ENCODE measurements at regions not wholly inside any gene's neighbourhood (a gene's known extent, or its start where the extent isn't known, plus 50 kb on each side); places are given as distances from the start of the nearest gene placed in this dataset.

DNA sequence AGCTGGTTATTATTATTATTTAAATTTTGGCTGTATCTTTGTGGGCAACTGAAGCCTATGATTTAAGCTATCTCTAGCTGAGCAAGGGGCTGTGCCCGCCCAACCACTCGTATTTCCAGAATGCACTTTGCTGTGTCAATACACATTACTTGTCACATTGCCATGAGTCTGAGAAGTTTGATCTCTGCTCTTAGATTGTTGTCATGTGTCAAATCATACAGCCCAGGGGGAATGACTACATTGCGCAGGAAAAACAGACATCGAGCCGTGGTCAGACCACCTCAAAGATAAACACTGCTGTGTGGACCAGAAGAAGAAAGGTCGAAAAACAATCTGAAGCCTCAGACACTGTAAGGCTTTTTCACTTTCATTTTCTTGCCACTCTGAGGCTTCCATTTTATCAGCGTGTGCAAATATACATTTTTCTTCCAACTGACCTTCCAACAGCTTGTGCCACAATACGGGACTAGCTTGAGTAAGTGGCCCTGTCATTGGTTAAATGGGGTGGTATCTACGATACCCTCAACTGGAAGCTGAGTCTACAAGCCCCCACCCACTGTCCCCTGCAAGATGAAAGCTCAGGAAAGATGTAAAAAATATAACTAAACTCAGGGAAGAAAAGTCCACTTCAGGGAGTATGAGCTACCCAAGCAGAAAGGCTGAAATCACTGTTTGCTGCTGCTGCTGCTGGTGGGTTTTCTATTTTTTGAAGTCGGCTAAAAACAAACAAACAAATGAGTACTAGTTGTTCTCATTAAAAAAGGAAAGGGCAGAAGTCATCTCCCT lies 603.0 kb downstream of the BNC2 start:
- 28 to 36% methylated on average over 9 to 10 of the region's 10 CpGs for WGBS, 2 donors
- DNase-seq = no peak
- no peak for TF ChIP-seq POLR2A (IDR thresholded peaks at IDR 0.05)
- TF ChIP-seq, protein P1, sequence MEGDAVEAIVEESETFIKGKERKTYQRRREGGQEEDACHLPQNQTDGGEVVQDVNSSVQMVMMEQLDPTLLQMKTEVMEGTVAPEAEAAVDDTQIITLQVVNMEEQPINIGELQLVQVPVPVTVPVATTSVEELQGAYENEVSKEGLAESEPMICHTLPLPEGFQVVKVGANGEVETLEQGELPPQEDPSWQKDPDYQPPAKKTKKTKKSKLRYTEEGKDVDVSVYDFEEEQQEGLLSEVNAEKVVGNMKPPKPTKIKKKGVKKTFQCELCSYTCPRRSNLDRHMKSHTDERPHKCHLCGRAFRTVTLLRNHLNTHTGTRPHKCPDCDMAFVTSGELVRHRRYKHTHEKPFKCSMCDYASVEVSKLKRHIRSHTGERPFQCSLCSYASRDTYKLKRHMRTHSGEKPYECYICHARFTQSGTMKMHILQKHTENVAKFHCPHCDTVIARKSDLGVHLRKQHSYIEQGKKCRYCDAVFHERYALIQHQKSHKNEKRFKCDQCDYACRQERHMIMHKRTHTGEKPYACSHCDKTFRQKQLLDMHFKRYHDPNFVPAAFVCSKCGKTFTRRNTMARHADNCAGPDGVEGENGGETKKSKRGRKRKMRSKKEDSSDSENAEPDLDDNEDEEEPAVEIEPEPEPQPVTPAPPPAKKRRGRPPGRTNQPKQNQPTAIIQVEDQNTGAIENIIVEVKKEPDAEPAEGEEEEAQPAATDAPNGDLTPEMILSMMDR (IDR thresholded peaks at IDR 0.05) = no peak
- peak overlapping the region in 2 of 4 donors; percentile 31 to 42 for H3K27ac ChIP-seq
- H3K4me1 ChIP-seq = peaks cover 0 to 21% (median 0%) of the 10 kb centered on the region in 3 donors
- H3K9me3 ChIP-seq = no peaks in the 10 kb centered on the region
- peak overlapping the region; percentile 9 to 49 (median 26) for H3K4me3 ChIP-seq
- no peaks in the 10 kb centered on the region for H3K36me3 ChIP-seq
- intact Hi-C loops (cut with DNase I) = no loop called here
- H3K27me3 ChIP-seq = peaks cover 0 to 14% (median 0%) of the 10 kb centered on the region in 4 donors

DNA sequence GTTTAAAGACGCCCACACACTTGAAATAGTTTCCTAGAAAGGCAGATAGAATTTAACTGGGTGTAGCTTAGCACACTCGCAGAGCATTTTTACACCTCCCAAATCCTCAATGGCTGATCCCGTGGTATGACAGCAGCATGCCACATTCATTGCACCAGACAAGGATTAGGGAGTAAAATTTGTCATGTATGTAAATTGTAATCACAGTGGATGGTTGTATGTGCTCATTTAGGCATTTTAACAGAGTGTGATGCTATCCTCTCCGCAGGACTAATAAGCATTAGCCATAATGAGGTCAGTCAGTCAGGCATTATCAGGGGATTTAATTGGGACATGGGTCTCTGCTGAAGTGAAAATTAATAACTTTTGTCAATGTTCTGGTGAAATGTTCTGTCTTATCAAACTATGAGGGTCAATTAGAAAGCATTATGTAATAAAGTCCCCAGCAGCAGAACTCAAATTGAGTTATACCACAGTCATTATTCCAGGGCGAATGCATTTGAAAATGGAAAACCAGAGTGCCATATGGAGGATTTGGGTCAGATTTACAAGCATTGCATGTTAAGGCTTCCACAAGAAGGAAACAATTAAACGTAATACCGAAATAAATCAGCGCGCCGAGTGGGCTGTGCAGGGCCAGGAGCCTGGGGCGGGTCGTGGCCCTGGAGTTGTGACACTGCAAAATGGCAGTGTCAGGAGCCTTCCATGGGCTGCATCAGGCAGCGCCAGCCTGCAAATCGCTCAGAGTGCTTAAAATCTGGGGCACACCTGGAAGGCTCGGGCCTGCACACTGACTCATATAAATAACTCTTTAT lies 602.2 kb downstream of the BNC2 start:
- intact Hi-C loops (cut with DNase I) = no loop called here
- Histone ChIP-seq H3K9me3 (no peaks in the 10 kb centered on the region), H3K36me3 (no peaks in the 10 kb centered on the region), H3K4me3 (peak overlapping the region in 2 of 4 donors; percentile 28 to 49), H3K27ac (peak overlapping the region in 1 of 4 donors; percentile 31), H3K27me3 (peaks cover 0 to 8% (median 0%) of the 10 kb centered on the region in 4 donors), H3K4me1 (peaks cover 0 to 21% (median 0%) of the 10 kb centered on the region in 3 donors)
- DNase-seq = no peak
- 82 to 84% methylated on average over 15 of the region's 15 CpGs for WGBS, 2 donors
- TF ChIP-seq, protein P1 (IDR thresholded peaks at IDR 0.05) = no peak
- no peak for TF ChIP-seq POLR2A (IDR thresholded peaks at IDR 0.05)

DNA sequence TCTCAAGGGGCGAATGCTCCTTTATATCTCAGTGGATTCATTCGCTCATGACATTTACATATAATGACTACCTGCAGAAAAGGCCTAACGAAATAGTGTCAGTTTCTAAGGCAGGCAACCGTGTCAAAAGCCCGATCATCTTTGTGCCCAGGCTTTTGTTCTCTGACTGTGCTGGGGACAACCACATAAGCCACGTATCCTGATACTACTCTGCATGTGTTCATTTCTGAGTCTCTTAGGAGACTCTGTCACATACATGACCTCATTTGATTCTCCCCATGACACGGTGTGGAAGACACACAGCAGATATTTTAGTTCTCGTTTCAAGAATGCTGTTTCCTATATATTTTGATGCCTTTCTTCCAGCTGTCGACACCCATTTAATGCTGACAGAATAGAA lies 598.5 kb downstream of the BNC2 start:
- no peaks in the 10 kb centered on the region for H3K27me3 ChIP-seq
- TF ChIP-seq, protein P1 (IDR thresholded peaks at IDR 0.05) = no peak
- TF ChIP-seq POLR2A (IDR thresholded peaks at IDR 0.05) = no peak
- peaks cover 0 to 26% (median 0%) of the 10 kb centered on the region in 3 donors for H3K4me1 ChIP-seq
- no peaks in the 10 kb centered on the region for H3K9me3 ChIP-seq
- no peak for DNase-seq
- H3K27ac ChIP-seq = no peak overlapping the region
- no peak overlapping the region for H3K4me3 ChIP-seq
- no peaks in the 10 kb centered on the region for H3K36me3 ChIP-seq
- intact Hi-C loops (cut with DNase I) = loop anchor here (10.0 kb wide), 1 partner anchor 583 kb away; no protein-coding TSS in a partner anchor
- 75 to 84% methylated on average over 9 of the region's 9 CpGs for WGBS, 2 donors

DNA sequence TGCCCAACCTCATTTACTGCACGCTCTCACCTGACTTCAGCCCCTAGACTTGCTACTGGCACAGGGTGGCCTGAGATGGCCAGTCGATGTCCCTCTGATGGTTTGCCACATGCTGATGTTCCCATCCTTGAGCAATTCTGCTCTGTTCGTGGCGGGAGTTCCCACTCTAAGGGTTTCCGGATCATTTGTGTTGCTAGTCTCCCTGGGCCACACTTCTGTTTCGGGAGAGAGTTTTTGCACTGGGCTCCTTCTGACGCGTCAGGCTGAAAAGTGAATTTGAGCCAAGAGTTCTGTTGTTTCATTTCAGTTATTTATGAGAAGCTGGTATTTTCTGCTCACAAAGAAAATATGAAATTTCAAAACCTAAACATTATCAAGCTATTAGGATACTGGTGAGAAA lies 597.7 kb downstream of the BNC2 start:
- Histone ChIP-seq H3K4me3 (no peak overlapping the region), H3K27me3 (no peaks in the 10 kb centered on the region), H3K9me3 (no peaks in the 10 kb centered on the region), H3K27ac (peak overlapping the region in 1 of 4 donors; percentile 25), H3K36me3 (no peaks in the 10 kb centered on the region), H3K4me1 (peaks cover 0 to 17% (median 0%) of the 10 kb centered on the region in 3 donors)
- DNase-seq = no peak
- TF ChIP-seq POLR2A (IDR thresholded peaks at IDR 0.05) = no peak
- TF ChIP-seq, protein P1 (IDR thresholded peaks at IDR 0.05) = no peak
- intact Hi-C loops (cut with DNase I) = loop anchor here (10.0 kb wide), 1 partner anchor 582 kb away; no protein-coding TSS in a partner anchor
- WGBS, 2 donors = 69 to 90% methylated on average over 6 to 7 of the region's 8 CpGs

All from esophagus squamous epithelium (tissue), 5 donors.